Right lobe of liver (tissue), 6 donors: ENCODE measurements at regions not wholly inside any gene's neighbourhood (a gene's known extent, or its start where the extent isn't known, plus 50 kb on each side); places are given as distances from the start of the nearest gene placed in this dataset.

Source experiments
- ATAC-seq, 4 donors: fragments of 200-7000 bp; cut with Tn5 transposase; one replicate each; pipeline ENCODE4 v1.9.1; 2020; ENCODE audit warnings: mild to moderate bottlenecking in 4 of 4, moderate library complexity in 4 of 4
- DNase-seq, 3 donors: peaks; one replicate each; pipeline ENCODE4 v3.0.0-alpha.2; 2020
- H3K27ac ChIP-seq, 3 donors: fragments of 200-600 bp; one replicate each; pipeline ENCODE4 v1.8.0; 2022
- H3K27me3 ChIP-seq, 2 donors: fragments of 200-600 bp; one replicate each; pipeline ENCODE4 v1.8.0; 2022
- H3K36me3 ChIP-seq, 4 donors: fragments of 200-600 bp; sonication (generic) in 1 of 4; one replicate each; pipeline versions ENCODE4 v1.5.1 to v1.8.0; 2017 to 2022; ENCODE audit warnings: control low read depth in 1 of 4
- H3K4me1 ChIP-seq, 4 donors: fragments of 200-600 bp; sonication (generic) in 1 of 4; one replicate each; pipeline versions ENCODE4 v1.5.1 to v1.8.0; 2017 to 2022; ENCODE audit warnings: control low read depth in 1 of 4
- H3K4me3 ChIP-seq, 3 donors: fragments of 200-600 bp; one replicate each; pipeline ENCODE4 v1.8.0; 2022
- H3K9me3 ChIP-seq, 4 donors: fragments of 200-600 bp; sonication (generic) in 1 of 4; one replicate each; pipeline versions ENCODE4 v1.5.1 to v1.8.0; 2017 to 2022; ENCODE audit warnings: control low read depth in 1 of 4
- CTCF ChIP-seq, 4 donors: fragments of 200-600 bp in 3 of 4; fragments of 450-650 bp in 1 of 4; IDR thresholded peaks; one replicate each; pipeline versions ENCODE4 v1.5.1 to v1.8.0; 2016 to 2022; ENCODE audit warnings: antibody characterized with exemption in 4 of 4, mild to moderate bottlenecking in 2 of 4
- POLR2A ChIP-seq: fragments of 450-650 bp; IDR thresholded peaks from one replicate; pipeline ENCODE4 v1.6.1; 2017; ENCODE audit warnings: antibody characterized with exemption, mild to moderate bottlenecking
- WGBS: methylation state at CpG from one replicate; pipeline ENCODE4 v1.1.6; 2018; ENCODE audit warnings: low coverage, low lambda C conversion rate; ENCODE audit not compliant: insufficient coverage; ENCODE audit errors: missing lambda C conversion rate; 5-methylcytosine and 5-hydroxymethylcytosine counted together
- intact Hi-C, 2 donors: fragments of 100-400 bp; cut with DNase I; formaldehyde crosslinking; loops; one replicate each; pipeline versions ENCODE4 v1.11.2 to v1.14.1; 2022
- donor health status: DM: no; HTN: yes; CAD: no.
- donor health status: DM: no; HTN: no; CAD: no.
- donor health status: DM: no; HTN: no; CAD: no.
- donor health status: DM: no; HTN: yes; CAD: no.
- donor health status: DM: no; HTN: yes; CAD: no.

- Histone ChIP-seq H3K4me1 (no peaks in the 10 kb centered on the region), H3K27ac (no peak overlapping the region), H3K9me3 (no peaks in the 10 kb centered on the region), H3K36me3 (no peaks in the 10 kb centered on the region), H3K4me3 (no peak overlapping the region), H3K27me3 (no peaks in the 10 kb centered on the region)
- intact Hi-C loops = no loop called here
- no peak for TF ChIP-seq CTCF (IDR thresholded peaks at IDR 0.05)
- TF ChIP-seq POLR2A = no peak
- no peak for ATAC-seq
- 60% methylated on average over 8 of the region's 8 CpGs for WGBS
- DNase-seq = no peak
Measured at GRCh38 chr14:44291366-44291915, 215.6 kb downstream of the FSCB start.

GRCh38 chr14:44287858-44288257, 219.2 kb downstream of the FSCB start:
- intact Hi-C loops = no loop called here
- no peak overlapping the region for H3K27ac ChIP-seq
- no peaks in the 10 kb centered on the region for H3K36me3 ChIP-seq
- no peak overlapping the region for H3K4me3 ChIP-seq
- H3K27me3 ChIP-seq = no peaks in the 10 kb centered on the region
- TF ChIP-seq POLR2A (no peak), CTCF (IDR thresholded peaks at IDR 0.05) (no peak)
- ATAC-seq = no peak
- no peaks in the 10 kb centered on the region for H3K4me1 ChIP-seq
- no peaks in the 10 kb centered on the region for H3K9me3 ChIP-seq
- 65% methylated on average over 2 of the region's 2 CpGs for WGBS
- DNase-seq = no peak

- no peak for TF ChIP-seq CTCF (IDR thresholded peaks at IDR 0.05)
- no peak for TF ChIP-seq POLR2A
- no peaks in the 10 kb centered on the region for H3K4me1 ChIP-seq
- H3K27me3 ChIP-seq = no peaks in the 10 kb centered on the region
- no peak overlapping the region for H3K27ac ChIP-seq
- DNase-seq = no peak
- intact Hi-C loops = no loop called here
- no peak overlapping the region for H3K4me3 ChIP-seq
- no peaks in the 10 kb centered on the region for H3K9me3 ChIP-seq
- 41% methylated on average over 2 of the region's 2 CpGs for WGBS
- ATAC-seq = no peak
- H3K36me3 ChIP-seq = no peaks in the 10 kb centered on the region
Measured at GRCh38 chr14:44286201-44286600, 220.9 kb downstream of the FSCB start.

GRCh38 chr14:44283836-44284235, 223.2 kb downstream of the FSCB start:
- Histone ChIP-seq H3K4me1 (no peaks in the 10 kb centered on the region), H3K9me3 (no peaks in the 10 kb centered on the region), H3K4me3 (no peak overlapping the region), H3K27ac (no peak overlapping the region), H3K36me3 (no peaks in the 10 kb centered on the region), H3K27me3 (no peaks in the 10 kb centered on the region)
- TF ChIP-seq POLR2A (no peak), CTCF (IDR thresholded peaks at IDR 0.05) (no peak)
- no peak for DNase-seq
- intact Hi-C loops = no loop called here
- 42% methylated on average over 1 of the region's 1 CpG for WGBS
- ATAC-seq = no peak

DNA sequence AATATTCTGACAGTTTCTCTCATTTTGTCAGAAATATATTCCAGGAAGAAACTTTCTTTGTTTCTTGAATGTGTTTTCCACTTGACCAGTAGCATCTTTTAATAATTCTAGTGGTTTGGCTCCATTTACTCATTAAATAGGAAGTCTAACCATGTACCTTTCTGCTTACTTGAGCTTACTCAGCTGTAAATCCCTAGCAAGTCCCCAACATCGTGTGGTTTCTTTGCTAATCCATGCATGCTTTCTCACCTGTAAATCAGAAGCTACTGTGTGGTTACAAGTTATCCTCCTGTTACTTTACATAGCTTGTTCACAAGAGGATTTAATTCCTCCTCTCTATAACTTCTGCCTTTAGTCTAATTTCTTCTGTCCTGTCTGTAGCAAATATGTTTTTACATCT, 227.7 kb downstream of the FSCB start:
- no peak for TF ChIP-seq POLR2A
- no peak for TF ChIP-seq CTCF (IDR thresholded peaks at IDR 0.05)
- DNase-seq = no peak

More for the DNA sequence above, 227.7 kb downstream of the FSCB start:
- WGBS = 36% methylated on average over 1 of the region's 1 CpG
- ATAC-seq = no peak
- Histone ChIP-seq H3K9me3 (no peaks in the 10 kb centered on the region), H3K36me3 (no peaks in the 10 kb centered on the region), H3K4me3 (no peak overlapping the region), H3K27me3 (no peaks in the 10 kb centered on the region), H3K27ac (no peak overlapping the region), H3K4me1 (no peaks in the 10 kb centered on the region)
- intact Hi-C loops = no loop called here
